ENCODE measurements at regions not wholly inside any gene's neighbourhood (a gene's known extent, or its start where the extent isn't known, plus 50 kb on each side); places are given as distances from the start of the nearest gene placed in this dataset.

DNA sequence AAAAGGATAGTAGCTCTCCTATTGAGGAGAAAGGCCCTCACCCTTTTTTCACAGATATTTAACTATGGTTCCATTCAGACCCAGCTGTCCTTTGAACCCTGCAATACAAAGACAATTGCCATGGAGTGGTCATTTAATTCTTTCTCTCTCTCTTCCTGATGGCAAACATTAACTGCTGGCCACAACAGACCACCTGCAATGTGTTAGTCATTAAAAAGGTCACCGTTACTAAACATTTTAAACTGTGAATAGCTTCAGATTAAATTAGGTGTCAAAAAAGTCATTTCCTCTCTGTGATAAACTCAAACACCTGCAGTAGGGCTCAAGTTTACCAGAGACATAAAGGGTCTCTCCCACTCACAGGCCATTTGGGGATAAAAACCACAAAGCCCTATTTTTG lies 697.2 kb downstream of the TOX3 start:
- Histone ChIP-seq H3K36me3 (replicated peaks; ENCODE audit: insufficient read depth, low read depth) (no peaks in the 10 kb centered on the region), H3K79me2 (no peaks in the 10 kb centered on the region), H2AFZ (no peak overlapping the region), H3K27me3 (no peaks in the 10 kb centered on the region), H3K4me3 (no peak overlapping the region), H4K20me1 (ENCODE audit: insufficient read depth, poor library complexity, severe bottlenecking) (no peaks in the 10 kb centered on the region), H3K4me2 (no peak overlapping the region), H3K9me3 (ENCODE audit: low read depth) (no peaks in the 10 kb centered on the region), H3K9me2 (replicated peaks; ENCODE audit: insufficient read depth) (no peaks in the 10 kb centered on the region), H3K27ac (no peak overlapping the region), H3K4me1 (ENCODE audit: insufficient read depth) (no peaks in the 10 kb centered on the region)
- 65% methylated on average over 1 of the region's 1 CpG for WGBS (ENCODE audit: low lambda C conversion rate, missing lambda C conversion rate)
- TF ChIP-seq EZH2phosphoT487 (IDR thresholded peaks at IDR 0.05; ENCODE audit: low read depth, severe bottlenecking, unreplicated experiment) (no peak), EZH2 (IDR thresholded peaks at IDR 0.05; ENCODE audit: borderline replicate concordance) (no peak)
- TF ChIP-seq, protein P1, sequence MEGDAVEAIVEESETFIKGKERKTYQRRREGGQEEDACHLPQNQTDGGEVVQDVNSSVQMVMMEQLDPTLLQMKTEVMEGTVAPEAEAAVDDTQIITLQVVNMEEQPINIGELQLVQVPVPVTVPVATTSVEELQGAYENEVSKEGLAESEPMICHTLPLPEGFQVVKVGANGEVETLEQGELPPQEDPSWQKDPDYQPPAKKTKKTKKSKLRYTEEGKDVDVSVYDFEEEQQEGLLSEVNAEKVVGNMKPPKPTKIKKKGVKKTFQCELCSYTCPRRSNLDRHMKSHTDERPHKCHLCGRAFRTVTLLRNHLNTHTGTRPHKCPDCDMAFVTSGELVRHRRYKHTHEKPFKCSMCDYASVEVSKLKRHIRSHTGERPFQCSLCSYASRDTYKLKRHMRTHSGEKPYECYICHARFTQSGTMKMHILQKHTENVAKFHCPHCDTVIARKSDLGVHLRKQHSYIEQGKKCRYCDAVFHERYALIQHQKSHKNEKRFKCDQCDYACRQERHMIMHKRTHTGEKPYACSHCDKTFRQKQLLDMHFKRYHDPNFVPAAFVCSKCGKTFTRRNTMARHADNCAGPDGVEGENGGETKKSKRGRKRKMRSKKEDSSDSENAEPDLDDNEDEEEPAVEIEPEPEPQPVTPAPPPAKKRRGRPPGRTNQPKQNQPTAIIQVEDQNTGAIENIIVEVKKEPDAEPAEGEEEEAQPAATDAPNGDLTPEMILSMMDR (IDR thresholded peaks at IDR 0.05; ENCODE audit: poor library complexity), result no peak
- no peak for DNase-seq (ENCODE audit: low spot score)

DNA sequence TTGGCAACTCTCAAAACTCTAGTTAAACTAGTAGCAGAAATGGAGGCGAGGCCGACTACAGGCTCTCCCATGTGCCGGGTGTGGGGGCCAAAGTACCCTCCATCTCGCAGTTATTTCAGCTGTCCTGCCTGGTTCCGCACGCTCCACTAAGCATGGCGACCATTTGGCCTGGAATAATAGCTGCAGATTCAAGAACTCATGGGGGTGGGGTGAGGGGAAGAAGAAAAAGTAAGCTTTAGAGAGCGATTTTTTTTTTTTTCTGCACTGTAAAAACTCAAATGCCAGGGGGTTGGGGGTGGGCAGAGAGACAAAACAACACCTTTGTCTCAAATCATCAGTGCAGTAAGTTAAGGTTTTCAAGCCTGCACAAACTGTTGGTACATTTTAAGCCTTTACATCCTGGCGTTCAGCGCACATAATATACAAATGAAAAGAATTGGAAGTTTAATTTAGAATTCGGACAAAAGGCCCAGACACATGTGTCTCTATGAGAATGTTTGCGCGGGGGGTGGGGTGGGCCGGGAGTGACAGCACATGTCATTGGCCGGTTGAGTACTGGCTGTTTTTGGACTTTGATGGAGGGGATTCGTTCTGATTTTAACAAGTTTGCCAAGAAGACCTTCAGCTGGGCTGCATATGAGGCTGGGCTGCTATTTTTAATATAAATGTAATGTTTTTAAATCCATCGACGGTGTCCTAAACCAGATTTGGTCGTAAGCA lies 694.7 kb upstream of the SALL1 start:
- Histone ChIP-seq H3K36me3 (replicated peaks; ENCODE audit: insufficient read depth, low read depth) (no peaks in the 10 kb centered on the region), H3K4me2 (no peak overlapping the region), H3K27me3 (no peaks in the 10 kb centered on the region), H3K9me3 (ENCODE audit: low read depth) (no peaks in the 10 kb centered on the region), H3K9me2 (replicated peaks; ENCODE audit: insufficient read depth) (no peaks in the 10 kb centered on the region), H3K4me3 (no peak overlapping the region), H2AFZ (no peak overlapping the region), H3K4me1 (ENCODE audit: insufficient read depth) (no peaks in the 10 kb centered on the region), H3K27ac (no peak overlapping the region), H3K79me2 (no peaks in the 10 kb centered on the region), H4K20me1 (ENCODE audit: insufficient read depth, poor library complexity, severe bottlenecking) (no peaks in the 10 kb centered on the region)
- WGBS (ENCODE audit: low lambda C conversion rate, missing lambda C conversion rate), result 86% methylated on average over 19 of the region's 19 CpGs
- TF ChIP-seq EZH2phosphoT487 (IDR thresholded peaks at IDR 0.05; ENCODE audit: low read depth, severe bottlenecking, unreplicated experiment) (no peak), EZH2 (IDR thresholded peaks at IDR 0.05; ENCODE audit: borderline replicate concordance) (no peak)
- TF ChIP-seq, protein P1 (IDR thresholded peaks at IDR 0.05; ENCODE audit: poor library complexity), result no peak
- DNase-seq (ENCODE audit: low spot score), result no peak

DNA sequence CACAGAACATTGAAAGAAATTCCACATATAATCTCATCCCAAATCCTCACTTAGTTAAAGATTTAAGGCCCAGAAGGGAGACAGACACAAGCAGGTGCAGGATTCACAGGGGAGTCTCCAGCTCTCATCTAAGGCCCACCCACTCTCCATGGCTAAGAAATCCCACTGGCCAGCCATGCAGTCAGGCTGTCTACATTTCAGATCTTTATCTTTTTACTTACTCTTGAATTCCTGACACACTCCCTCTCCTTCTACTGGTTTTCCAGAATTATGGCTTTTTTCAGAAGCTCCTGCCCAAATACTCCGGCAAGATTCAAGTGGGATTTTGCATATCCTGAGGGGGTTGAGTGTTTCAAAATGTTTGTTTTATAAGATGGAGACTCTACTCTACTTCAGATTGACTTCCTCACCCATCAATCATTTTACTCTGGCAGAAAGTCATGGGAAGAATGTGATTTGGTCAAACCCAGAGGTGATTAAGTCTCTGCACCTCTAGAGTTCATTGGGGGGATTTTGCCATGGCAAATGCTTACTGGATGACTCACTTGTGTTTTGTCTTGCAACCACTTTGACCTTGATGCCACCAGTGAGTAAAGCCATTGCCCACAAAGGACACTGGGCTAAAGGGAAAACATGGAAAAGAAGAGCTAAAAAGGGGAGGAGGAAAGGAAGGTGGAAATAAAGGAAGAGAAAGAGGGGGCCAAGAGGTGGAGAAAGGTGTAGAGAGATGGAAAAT lies 688.8 kb upstream of the SALL1 start:
- 68% methylated on average over 1 of the region's 1 CpG for WGBS (ENCODE audit: low lambda C conversion rate, missing lambda C conversion rate)
- H3K9me2 ChIP-seq (replicated peaks; ENCODE audit: insufficient read depth), result no peaks in the 10 kb centered on the region
- H3K79me2 ChIP-seq, result no peaks in the 10 kb centered on the region
- H3K27ac ChIP-seq, result no peak overlapping the region
- no peaks in the 10 kb centered on the region for H3K9me3 ChIP-seq (ENCODE audit: low read depth)
- no peaks in the 10 kb centered on the region for H4K20me1 ChIP-seq (ENCODE audit: insufficient read depth, poor library complexity, severe bottlenecking)
- H3K27me3 ChIP-seq, result no peaks in the 10 kb centered on the region
- no peaks in the 10 kb centered on the region for H3K4me1 ChIP-seq (ENCODE audit: insufficient read depth)
- no peak overlapping the region for H2AFZ ChIP-seq
- no peak overlapping the region for H3K4me3 ChIP-seq
- TF ChIP-seq EZH2 (IDR thresholded peaks at IDR 0.05; ENCODE audit: borderline replicate concordance) (no peak), EZH2phosphoT487 (IDR thresholded peaks at IDR 0.05; ENCODE audit: low read depth, severe bottlenecking, unreplicated experiment) (no peak)
- TF ChIP-seq, protein P1 (IDR thresholded peaks at IDR 0.05; ENCODE audit: poor library complexity), result no peak
- DNase-seq (ENCODE audit: low spot score), result no peak
- H3K4me2 ChIP-seq, result no peak overlapping the region
- H3K36me3 ChIP-seq (replicated peaks; ENCODE audit: insufficient read depth, low read depth), result no peaks in the 10 kb centered on the region
